ENCODE measurements at regions not wholly inside any gene's neighbourhood (a gene's known extent, or its start where the extent isn't known, plus 50 kb on each side); places are given as distances from the start of the nearest gene placed in this dataset.

- TF ChIP-seq POLR2A (IDR thresholded peaks at IDR 0.05; ENCODE audit: low read length) (no peak), GATA1 (IDR thresholded peaks at IDR 0.05; ENCODE audit: low read depth, low read length) (no peak)
Measured at GRCh38 chr1:70866542-70867264, 180.9 kb downstream of the PTGER3 start.

Data from erythroblast (primary cell).